ENCODE measurements at regions not wholly inside any gene's neighbourhood (a gene's known extent, or its start where the extent isn't known, plus 50 kb on each side); places are given as distances from the start of the nearest gene placed in this dataset.

DNA sequence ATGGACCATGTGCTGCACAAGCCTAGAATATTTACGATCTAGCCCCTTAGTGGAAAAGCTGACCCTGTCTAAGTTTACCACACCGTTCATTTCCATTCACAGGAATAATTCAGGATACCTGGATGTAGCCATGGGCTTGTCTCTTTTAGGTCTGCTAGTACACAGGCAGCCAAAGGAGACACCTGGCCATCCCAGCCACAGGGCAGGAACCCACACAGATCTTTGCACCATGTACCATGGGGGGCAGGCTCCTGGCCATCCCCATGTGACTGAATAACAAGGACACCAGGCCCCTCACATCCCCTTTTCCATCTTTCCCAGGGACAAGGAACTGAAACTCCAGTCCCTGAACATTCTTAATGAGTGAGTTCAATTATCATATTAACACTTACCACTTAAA is 467.3 kb upstream of the MYT1L start:
- Histone ChIP-seq H3K9me3 (ENCODE audit: control insufficient read depth in 1 of 2, insufficient read depth in 1 of 2, low read depth in 1 of 2, low read length in 2 of 2) (no peaks in the 10 kb centered on the region), H3K9me2 (ENCODE audit: insufficient read depth) (no peaks in the 10 kb centered on the region), H3K9ac (ENCODE audit: low read length) (no peak overlapping the region), H2AFZ (ENCODE audit: low read depth, low read length, poor library complexity, severe bottlenecking) (no peak overlapping the region), H3K4me2 (ENCODE audit: low read length) (no peak overlapping the region), H3K36me3 (ENCODE audit: control insufficient read depth in 1 of 2, insufficient read depth in 2 of 2, low read length in 2 of 2) (no peaks in the 10 kb centered on the region), H3K4me1 (ENCODE audit: control insufficient read depth in 1 of 2, insufficient read depth in 2 of 2, low read length in 2 of 2) (no peaks in the 10 kb centered on the region), H3K79me2 (ENCODE audit: insufficient read depth, low read length) (no peaks in the 10 kb centered on the region), H4K20me1 (ENCODE audit: insufficient read depth) (no peaks in the 10 kb centered on the region), H3K4me3 (replicated peaks in 1 of 2; ENCODE audit: low read depth in 1 of 2, low read length in 2 of 2) (no peak overlapping the region), H3K27ac (ENCODE audit: low read depth, low read length) (no peak overlapping the region), H3K27me3 (ENCODE audit: insufficient read depth, low read length) (peaks cover 21% of the 10 kb centered on the region)
- BruUV-seq (replicated peaks), result no TSS peak
- ChIA-PET CTCF (no interaction called here), RAD21 (ENCODE audit: low non-redundant PET in 1 of 2, low total read pairs in 2 of 2, uncharacterized antibody in 2 of 2, unreplicated experiment in 2 of 2) (no interaction called here), POLR2A (no interaction called here)
- TF ChIP-seq SIN3A (IDR thresholded peaks at IDR 0.05; ENCODE audit: low read depth) (no peak), RAD21 (IDR thresholded peaks at IDR 0.05; ENCODE audit: low read depth) (no peak), FOSL1 (IDR thresholded peaks at IDR 0.05; ENCODE audit: low read depth) (no peak), EGR1 (IDR thresholded peaks at IDR 0.05; ENCODE audit: low read depth) (no peak), POLR2AphosphoS5 (IDR thresholded peaks at IDR 0.05; ENCODE audit: low read depth, low read length) (no peak)
- TF ChIP-seq, protein P1, sequence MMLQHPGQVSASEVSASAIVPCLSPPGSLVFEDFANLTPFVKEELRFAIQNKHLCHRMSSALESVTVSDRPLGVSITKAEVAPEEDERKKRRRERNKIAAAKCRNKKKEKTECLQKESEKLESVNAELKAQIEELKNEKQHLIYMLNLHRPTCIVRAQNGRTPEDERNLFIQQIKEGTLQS (IDR thresholded peaks at IDR 0.05), result no peak
- TF ChIP-seq, protein P2, sequence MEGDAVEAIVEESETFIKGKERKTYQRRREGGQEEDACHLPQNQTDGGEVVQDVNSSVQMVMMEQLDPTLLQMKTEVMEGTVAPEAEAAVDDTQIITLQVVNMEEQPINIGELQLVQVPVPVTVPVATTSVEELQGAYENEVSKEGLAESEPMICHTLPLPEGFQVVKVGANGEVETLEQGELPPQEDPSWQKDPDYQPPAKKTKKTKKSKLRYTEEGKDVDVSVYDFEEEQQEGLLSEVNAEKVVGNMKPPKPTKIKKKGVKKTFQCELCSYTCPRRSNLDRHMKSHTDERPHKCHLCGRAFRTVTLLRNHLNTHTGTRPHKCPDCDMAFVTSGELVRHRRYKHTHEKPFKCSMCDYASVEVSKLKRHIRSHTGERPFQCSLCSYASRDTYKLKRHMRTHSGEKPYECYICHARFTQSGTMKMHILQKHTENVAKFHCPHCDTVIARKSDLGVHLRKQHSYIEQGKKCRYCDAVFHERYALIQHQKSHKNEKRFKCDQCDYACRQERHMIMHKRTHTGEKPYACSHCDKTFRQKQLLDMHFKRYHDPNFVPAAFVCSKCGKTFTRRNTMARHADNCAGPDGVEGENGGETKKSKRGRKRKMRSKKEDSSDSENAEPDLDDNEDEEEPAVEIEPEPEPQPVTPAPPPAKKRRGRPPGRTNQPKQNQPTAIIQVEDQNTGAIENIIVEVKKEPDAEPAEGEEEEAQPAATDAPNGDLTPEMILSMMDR (IDR thresholded peaks at IDR 0.05 in 2 of 3, conservative IDR thresholded peaks at IDR 0.05 in 1 of 3; ENCODE audit: borderline replicate concordance in 1 of 3, insufficient read depth in 1 of 3, low read depth in 2 of 3, low read length in 2 of 3), result no peak
- intact Hi-C loops (cut with micrococcal nuclease), result no loop called here
- ATAC-seq (no peak), DNase-seq (ENCODE audit: low read depth, low spot score) (no peak)

DNA sequence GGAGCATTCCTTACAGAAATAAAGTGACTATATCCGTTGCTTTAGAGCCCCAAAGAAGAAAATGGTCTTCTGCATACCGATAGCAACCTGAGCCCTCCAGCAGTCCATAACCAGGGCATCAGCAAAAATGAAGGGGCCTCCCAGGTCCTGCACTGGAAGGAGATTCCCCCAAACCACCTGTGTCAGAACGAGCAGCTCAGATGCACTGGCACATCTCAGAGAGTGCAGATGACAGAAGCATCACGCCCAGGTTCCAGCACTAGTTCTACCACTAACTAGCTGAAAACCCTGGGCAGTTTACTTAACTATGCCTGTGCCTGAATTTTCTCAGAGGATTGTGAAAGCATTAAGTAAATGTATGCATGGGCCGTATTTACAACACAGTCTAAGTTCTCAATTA is 466.7 kb upstream of the MYT1L start:
- RAD21 ChIA-PET (ENCODE audit: low non-redundant PET in 1 of 2, low total read pairs in 2 of 2, uncharacterized antibody in 2 of 2, unreplicated experiment in 2 of 2), result no interaction called here
- Histone ChIP-seq H3K9ac (ENCODE audit: low read length) (no peak overlapping the region), H3K9me3 (ENCODE audit: control insufficient read depth in 1 of 2, insufficient read depth in 1 of 2, low read depth in 1 of 2, low read length in 2 of 2) (no peaks in the 10 kb centered on the region), H4K20me1 (ENCODE audit: insufficient read depth) (no peaks in the 10 kb centered on the region), H3K4me3 (replicated peaks in 1 of 2; ENCODE audit: low read depth in 1 of 2, low read length in 2 of 2) (no peak overlapping the region), H3K9me2 (ENCODE audit: insufficient read depth) (no peaks in the 10 kb centered on the region), H3K36me3 (ENCODE audit: control insufficient read depth in 1 of 2, insufficient read depth in 2 of 2, low read length in 2 of 2) (no peaks in the 10 kb centered on the region), H3K27ac (ENCODE audit: low read depth, low read length) (no peak overlapping the region), H3K27me3 (ENCODE audit: insufficient read depth, low read length) (peaks cover 21% of the 10 kb centered on the region), H2AFZ (ENCODE audit: low read depth, low read length, poor library complexity, severe bottlenecking) (no peak overlapping the region), H3K4me1 (ENCODE audit: control insufficient read depth in 1 of 2, insufficient read depth in 2 of 2, low read length in 2 of 2) (no peaks in the 10 kb centered on the region), H3K79me2 (ENCODE audit: insufficient read depth, low read length) (no peaks in the 10 kb centered on the region), H3K4me2 (ENCODE audit: low read length) (no peak overlapping the region)
- BruUV-seq (replicated peaks), result no TSS peak
- no peak for TF ChIP-seq TCF7L2 (IDR thresholded peaks at IDR 0.05; ENCODE audit: borderline replicate concordance, extremely low read depth, insufficient read depth, insufficient read length)
- no peak for TF ChIP-seq SP1 (IDR thresholded peaks at IDR 0.05; ENCODE audit: low read depth)
- TF ChIP-seq FOSL1 (IDR thresholded peaks at IDR 0.05; ENCODE audit: low read depth), result no peak
- no peak for TF ChIP-seq EZH2phosphoT487 (IDR thresholded peaks at IDR 0.05; ENCODE audit: borderline replicate concordance)
- no peak for TF ChIP-seq SIN3A (IDR thresholded peaks at IDR 0.05; ENCODE audit: low read depth)
- TF ChIP-seq, protein P3, sequence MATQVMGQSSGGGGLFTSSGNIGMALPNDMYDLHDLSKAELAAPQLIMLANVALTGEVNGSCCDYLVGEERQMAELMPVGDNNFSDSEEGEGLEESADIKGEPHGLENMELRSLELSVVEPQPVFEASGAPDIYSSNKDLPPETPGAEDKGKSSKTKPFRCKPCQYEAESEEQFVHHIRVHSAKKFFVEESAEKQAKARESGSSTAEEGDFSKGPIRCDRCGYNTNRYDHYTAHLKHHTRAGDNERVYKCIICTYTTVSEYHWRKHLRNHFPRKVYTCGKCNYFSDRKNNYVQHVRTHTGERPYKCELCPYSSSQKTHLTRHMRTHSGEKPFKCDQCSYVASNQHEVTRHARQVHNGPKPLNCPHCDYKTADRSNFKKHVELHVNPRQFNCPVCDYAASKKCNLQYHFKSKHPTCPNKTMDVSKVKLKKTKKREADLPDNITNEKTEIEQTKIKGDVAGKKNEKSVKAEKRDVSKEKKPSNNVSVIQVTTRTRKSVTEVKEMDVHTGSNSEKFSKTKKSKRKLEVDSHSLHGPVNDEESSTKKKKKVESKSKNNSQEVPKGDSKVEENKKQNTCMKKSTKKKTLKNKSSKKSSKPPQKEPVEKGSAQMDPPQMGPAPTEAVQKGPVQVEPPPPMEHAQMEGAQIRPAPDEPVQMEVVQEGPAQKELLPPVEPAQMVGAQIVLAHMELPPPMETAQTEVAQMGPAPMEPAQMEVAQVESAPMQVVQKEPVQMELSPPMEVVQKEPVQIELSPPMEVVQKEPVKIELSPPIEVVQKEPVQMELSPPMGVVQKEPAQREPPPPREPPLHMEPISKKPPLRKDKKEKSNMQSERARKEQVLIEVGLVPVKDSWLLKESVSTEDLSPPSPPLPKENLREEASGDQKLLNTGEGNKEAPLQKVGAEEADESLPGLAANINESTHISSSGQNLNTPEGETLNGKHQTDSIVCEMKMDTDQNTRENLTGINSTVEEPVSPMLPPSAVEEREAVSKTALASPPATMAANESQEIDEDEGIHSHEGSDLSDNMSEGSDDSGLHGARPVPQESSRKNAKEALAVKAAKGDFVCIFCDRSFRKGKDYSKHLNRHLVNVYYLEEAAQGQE (IDR thresholded peaks at IDR 0.05; ENCODE audit: low read depth), result no peak
- TF ChIP-seq, protein P1 (IDR thresholded peaks at IDR 0.05), result no peak
- TF ChIP-seq ELF1 (IDR thresholded peaks at IDR 0.05; ENCODE audit: borderline replicate concordance, low read depth), result no peak
- no peak for TF ChIP-seq EZH2 (IDR thresholded peaks at IDR 0.05)
- TF ChIP-seq JUND (IDR thresholded peaks at IDR 0.05), result no peak
- POLR2A ChIA-PET, result no interaction called here
- ATAC-seq (no peak), DNase-seq (ENCODE audit: low read depth, low spot score) (no peak)
- CTCF ChIA-PET, result no interaction called here
- intact Hi-C loops (cut with micrococcal nuclease), result no loop called here

Data from HCT116 (cell line).